ENCODE measurements at regions not wholly inside any gene's neighbourhood (a gene's known extent, or its start where the extent isn't known, plus 50 kb on each side); places are given as distances from the start of the nearest gene placed in this dataset.

- no peak for DNase-seq (ENCODE audit: low read depth in 2 of 3, low spot score in 1 of 3)
Measured at GRCh38 chr14:38777401-38777800, 325.6 kb downstream of the SEC23A start.

DNA sequence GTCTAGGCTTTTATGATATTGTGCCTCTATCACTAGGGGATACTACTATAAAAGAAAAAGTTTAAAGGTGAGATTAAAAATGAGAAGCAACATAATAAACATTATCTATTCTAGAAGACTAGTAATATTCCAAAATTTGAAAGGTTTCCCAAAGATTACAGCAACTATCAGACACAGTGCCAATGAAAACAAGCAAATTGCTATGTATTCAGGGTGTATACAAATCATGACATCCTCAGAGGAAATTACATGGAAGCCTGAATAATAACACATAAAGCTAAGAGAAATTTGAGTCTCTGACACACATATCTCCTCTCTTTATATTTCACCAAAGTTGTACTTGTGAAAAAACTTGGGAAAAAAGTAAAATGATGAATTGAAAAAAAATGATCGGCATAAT, 327.0 kb downstream of the SEC23A start:
- DNase-seq (ENCODE audit: low read depth in 2 of 3, low spot score in 1 of 3): no peak

GRCh38 chr14:38774162-38774561, 328.9 kb downstream of the SEC23A start:
- no peak for DNase-seq (ENCODE audit: low read depth in 2 of 3, low spot score in 1 of 3)

DNA sequence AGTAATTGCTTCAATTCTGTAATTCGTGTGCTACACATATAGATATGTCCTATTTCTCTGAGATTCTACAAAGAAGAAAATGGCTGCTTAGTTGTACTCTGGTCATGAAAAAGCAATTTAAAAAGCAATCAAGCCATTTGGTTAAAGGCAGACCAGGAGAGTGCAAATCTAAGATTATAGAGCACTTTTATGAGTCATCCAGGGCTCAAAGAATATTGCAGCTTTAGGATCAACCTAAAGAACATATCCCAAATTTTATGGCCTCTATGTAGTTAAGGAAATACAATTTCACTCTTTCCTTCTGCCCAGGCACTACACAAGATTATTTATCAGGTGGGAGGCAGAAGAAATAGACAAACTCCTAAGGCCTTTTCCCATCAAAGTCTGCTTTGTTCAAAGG, 332.8 kb downstream of the SEC23A start:
- no peak for DNase-seq (ENCODE audit: low read depth in 2 of 3, low spot score in 1 of 3)

- no peak for DNase-seq (ENCODE audit: low read depth in 2 of 3, low spot score in 1 of 3)
Measured at GRCh38 chr14:38762845-38763244, 340.2 kb downstream of the SEC23A start.

DNA sequence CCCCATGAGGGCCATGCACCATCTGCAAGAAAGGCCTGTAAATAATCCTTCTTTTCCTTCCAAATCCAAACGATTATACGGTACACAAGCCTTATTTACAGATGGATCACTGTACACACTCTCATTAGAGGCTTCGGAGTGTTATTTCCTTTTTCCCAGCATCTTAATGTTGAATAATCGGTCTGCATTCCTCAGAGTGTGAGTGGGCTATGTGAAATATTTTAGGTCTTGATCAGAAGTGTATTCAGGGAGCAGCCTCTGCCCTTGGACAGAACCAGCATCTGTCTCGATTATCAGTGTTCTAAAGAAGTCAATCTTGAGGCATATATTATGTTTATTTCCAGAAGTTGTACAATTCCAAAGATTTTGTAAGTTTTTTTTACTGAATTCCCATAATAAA, 340.6 kb downstream of the SEC23A start:
- DNase-seq (ENCODE audit: low read depth in 2 of 3, low spot score in 1 of 3): no peak

- no peak for DNase-seq (ENCODE audit: low read depth in 2 of 3, low spot score in 1 of 3)
Measured at GRCh38 chr14:38761033-38761432, 342.0 kb downstream of the SEC23A start.

DNA sequence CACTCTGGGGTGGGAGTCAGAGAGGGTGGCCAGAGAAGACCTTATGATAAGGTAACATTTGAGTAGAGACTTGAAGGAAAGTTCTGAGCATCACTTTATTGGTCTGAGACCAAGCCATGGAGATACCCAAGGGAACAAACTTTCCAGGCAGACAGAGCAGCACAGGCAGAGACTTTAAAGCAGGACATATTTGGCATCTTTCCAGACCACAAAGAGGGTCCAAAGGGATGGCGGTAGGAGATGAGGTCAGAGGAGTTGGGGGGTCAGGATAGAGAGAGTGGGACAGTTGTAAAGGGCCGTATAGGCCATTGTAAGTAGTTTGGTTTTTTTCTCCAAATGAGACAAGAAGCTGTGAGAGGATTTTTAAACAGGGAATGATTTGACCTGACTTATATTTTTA, 344.4 kb downstream of the SEC23A start:
- no peak for DNase-seq (ENCODE audit: low read depth in 2 of 3, low spot score in 1 of 3)

- no peak for DNase-seq (ENCODE audit: low read depth in 2 of 3, low spot score in 1 of 3)
Measured at GRCh38 chr14:38755036-38755435, 348.0 kb downstream of the SEC23A start.

DNA sequence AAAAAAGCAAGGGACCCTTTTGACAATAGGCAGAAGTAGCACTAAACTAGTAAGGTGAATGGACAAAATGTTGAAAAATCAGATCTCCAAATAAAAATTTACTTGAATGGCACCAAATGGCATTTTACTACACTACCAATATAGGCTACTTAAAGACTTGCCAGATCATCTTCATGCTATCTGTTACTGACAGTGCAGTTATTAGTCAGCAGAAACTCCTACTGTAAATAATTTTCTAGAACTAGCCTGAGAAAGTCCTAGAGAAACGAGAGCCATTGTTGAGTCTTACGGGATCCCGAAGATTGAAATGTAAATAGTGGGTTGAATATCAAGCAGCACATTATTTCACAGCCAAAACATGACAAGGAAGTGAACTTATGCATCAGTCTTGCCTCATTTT, 350.3 kb downstream of the SEC23A start:
- DNase-seq (ENCODE audit: low read depth in 2 of 3, low spot score in 1 of 3): no peak

- DNase-seq (ENCODE audit: low read depth in 2 of 3, low spot score in 1 of 3): no peak
Measured at GRCh38 chr14:38752341-38752740, 350.7 kb downstream of the SEC23A start.

- DNase-seq (ENCODE audit: low read depth in 2 of 3, low spot score in 1 of 3): no peak
Measured at GRCh38 chr14:38751459-38751858, 351.6 kb downstream of the SEC23A start.

GRCh38 chr14:38749936-38750335, 353.1 kb downstream of the SEC23A start:
- DNase-seq (ENCODE audit: low read depth in 2 of 3, low spot score in 1 of 3): no peak

DNA sequence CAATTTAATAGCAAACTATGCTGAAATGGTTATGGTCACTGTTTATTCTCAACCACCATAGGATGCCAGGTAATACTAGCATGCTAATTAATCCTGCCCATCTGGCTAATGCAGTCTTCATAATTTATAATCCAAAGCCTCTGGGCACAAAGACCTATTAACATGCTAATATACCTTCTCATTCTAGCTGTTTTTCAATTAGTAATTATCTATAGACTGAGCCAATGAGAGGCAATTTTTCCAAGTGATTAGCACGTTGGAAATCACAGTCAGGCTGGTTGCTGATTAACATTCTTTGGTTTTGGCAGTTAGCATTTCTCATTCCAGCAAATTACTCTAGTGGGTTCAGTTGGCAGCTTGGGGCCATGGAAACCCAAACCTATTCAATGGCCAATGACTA, 357.2 kb downstream of the SEC23A start:
- no peak for DNase-seq (ENCODE audit: low read depth in 2 of 3, low spot score in 1 of 3)

GRCh38 chr14:38743966-38744584, 359.0 kb downstream of the SEC23A start:
- no peak for DNase-seq (ENCODE audit: low read depth in 2 of 3, low spot score in 1 of 3)

DNA sequence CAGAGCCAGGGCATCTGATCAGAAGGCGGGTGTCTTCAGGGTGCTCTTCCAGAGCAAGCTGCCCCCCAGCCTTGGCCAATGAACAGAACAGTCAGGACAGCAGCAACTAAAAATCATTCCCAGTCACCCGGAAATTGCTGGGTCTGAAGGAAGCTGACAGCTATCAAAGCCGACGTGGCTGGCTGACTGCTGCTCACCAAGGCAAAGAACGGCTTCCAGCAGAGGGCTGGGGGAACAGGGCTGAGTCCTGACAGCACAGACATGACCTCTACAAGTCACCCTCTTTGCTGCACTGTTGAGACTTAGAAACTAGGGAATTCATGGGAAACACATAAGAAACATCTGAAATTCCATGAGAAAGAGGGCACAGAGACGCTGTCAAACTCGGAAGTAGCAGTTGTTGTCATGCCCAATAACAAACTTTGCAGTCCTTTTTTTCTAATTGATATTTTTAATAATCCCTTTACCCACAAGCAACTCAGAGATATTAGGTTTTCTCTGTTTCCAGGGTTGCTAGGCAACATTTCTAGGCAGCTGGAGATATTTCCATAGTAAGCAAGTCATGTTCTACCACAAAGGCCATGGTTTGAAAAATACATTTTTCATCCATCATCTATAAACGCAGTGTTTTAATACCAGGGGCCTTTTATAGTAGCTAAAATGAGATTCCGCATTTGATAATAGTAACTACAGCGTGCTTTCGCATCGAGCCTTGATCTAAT, 365.2 kb downstream of the SEC23A start:
- no peak for DNase-seq (ENCODE audit: low read depth in 2 of 3, low spot score in 1 of 3)

- DNase-seq (ENCODE audit: low read depth in 2 of 3, low spot score in 1 of 3): no peak
Measured at GRCh38 chr14:38735005-38735404, 368.0 kb downstream of the SEC23A start.

- no peak for DNase-seq (ENCODE audit: low read depth in 2 of 3, low spot score in 1 of 3)
Measured at GRCh38 chr14:38731962-38732361, 371.1 kb downstream of the SEC23A start.

DNA sequence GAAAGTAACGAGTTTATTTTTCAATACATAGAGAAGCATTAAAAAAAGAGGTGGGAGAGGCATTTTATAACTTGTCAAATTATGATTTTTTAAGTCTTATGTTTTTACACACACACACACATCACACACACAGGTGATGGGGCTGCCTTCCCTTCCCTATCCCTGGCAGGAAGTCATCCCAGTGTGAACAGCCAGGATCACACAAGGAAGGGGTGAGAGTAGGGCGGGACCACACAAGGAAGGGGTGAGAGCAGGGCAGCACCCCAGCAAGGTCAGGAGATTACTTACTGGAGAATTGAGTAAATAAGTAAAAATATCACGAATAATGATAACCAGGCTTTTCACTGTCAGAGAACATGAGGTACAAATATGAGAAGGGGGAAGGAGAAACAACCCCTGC, 372.6 kb downstream of the SEC23A start:
- no peak for DNase-seq (ENCODE audit: low read depth in 2 of 3, low spot score in 1 of 3)

DNA sequence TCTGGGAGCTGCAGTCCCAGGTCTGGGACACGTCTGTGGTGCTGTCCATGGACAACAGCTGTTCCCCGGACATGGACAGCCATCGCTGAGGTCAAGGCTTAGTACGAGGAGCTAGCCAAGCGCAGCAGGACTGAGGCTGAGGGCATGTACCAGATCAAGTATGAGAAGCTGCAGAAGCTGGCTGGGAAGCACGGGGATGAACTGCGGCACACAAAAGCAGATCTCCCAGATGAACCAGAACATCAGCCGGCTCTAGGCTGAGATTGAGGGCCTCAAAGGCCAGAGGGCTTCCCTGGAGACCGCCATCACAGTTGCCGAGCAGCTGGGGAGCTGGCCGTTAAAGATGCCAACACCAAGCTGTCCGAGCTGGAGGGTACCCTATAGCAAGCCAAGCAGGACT, 375.3 kb downstream of the SEC23A start:
- DNase-seq (ENCODE audit: low read depth in 2 of 3, low spot score in 1 of 3): no peak

DNA sequence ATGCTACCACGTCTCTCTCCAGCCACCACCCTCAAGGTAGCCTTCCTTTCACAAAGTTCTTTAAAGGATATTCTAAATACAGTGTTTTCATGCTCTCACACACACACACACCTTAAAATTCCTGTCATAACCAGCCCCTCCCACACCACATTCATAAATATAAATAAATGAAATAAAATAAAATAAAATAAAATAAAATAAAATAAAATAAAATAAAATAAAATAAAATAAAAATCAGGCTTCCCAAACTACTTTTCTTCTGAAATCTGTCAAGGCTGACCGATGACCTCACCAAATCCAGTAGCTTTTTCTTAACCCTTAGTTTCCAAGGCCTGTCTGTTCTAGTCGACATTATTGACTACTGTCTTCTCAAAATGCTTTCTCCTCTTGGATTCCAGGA, 378.4 kb downstream of the SEC23A start:
- DNase-seq (ENCODE audit: low read depth in 2 of 3, low spot score in 1 of 3): no peak

DNA sequence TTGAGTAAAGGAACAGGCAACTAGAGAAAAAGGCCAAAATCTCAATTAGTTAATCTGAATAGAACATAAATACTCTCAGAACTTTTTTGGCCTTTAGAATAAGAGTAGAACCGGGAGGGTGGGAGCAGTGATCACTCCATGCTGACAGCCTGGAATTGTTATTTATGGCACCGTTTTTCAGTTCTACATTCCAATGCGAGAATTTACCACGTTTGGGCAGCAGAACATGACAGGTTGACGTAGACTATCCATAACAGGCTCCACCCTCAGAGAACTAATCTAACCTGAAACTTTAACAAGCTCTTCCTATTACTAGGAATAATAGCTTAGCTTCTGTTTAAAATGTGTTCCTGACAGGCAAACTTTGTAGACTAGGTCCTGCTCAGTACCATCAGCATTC, 379.1 kb downstream of the SEC23A start:
- no peak for DNase-seq (ENCODE audit: low read depth in 2 of 3, low spot score in 1 of 3)

DNA sequence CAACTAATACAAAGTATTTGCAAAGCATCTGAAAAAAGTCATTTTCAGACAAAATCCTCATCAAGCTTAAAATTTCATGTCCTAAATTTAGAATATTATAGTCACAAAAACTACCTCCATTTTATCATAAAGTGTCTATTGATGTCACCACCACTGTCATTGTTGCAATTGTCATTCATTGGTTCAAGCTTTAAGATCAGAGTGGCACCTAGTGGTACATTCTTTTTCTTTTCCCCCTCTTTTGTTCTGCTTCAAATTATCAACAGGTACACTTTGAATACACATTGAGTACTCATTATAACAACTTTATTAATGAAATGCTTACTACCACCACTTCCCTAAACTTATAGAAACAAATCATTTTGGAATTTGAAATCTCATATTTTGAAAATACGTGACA, 379.8 kb downstream of the SEC23A start:
- no peak for DNase-seq (ENCODE audit: low read depth in 2 of 3, low spot score in 1 of 3)
